ENCODE measurements at regions not wholly inside any gene's neighbourhood (a gene's known extent, or its start where the extent isn't known, plus 50 kb on each side); places are given as distances from the start of the nearest gene placed in this dataset.

- no peak for TF ChIP-seq CTCF (IDR thresholded peaks at IDR 0.05)
- no peak for TF ChIP-seq POLR2A (IDR thresholded peaks at IDR 0.05)
Measured at GRCh38 chr6:21409231-21409630, 184.3 kb upstream of the SOX4 start.
